NOMO-1 (cell line): ENCODE measurements at regions not wholly inside any gene's neighbourhood (a gene's known extent, or its start where the extent isn't known, plus 50 kb on each side); places are given as distances from the start of the nearest gene placed in this dataset.

Experiments used
- DNase-seq, 2 experiments: peaks; one replicate each; lab custom pipeline; 2025; ENCODE audit not compliant: unreplicated experiment in 2 of 2; lab: John Stamatoyannopoulos, UW

GRCh38 chr3:150222691-150223489 lies 185.2 kb upstream of the TSC22D2 start:
- peak; percentile 56 to 61 for DNase-seq

- no peak for DNase-seq
Measured at GRCh38 chr3:150221904-150222523, 186.1 kb upstream of the TSC22D2 start.

- DNase-seq: no peak
Measured at GRCh38 chr3:150220799-150221198, 187.3 kb upstream of the TSC22D2 start.

- peak; percentile 37 to 61 for DNase-seq
Measured at GRCh38 chr3:150220041-150220440, 188.1 kb upstream of the TSC22D2 start.

- DNase-seq: no peak
Measured at GRCh38 chr3:150218841-150219240, 189.3 kb upstream of the TSC22D2 start.

GRCh38 chr3:150218236-150218635 lies 189.9 kb upstream of the TSC22D2 start:
- DNase-seq: no peak

GRCh38 chr3:150217691-150218090 lies 190.4 kb upstream of the TSC22D2 start:
- no peak for DNase-seq

- DNase-seq: no peak
Measured at GRCh38 chr3:150216866-150217600, 191.1 kb upstream of the TSC22D2 start.

- DNase-seq: no peak
Measured at GRCh38 chr3:150216041-150216811, 191.9 kb upstream of the TSC22D2 start.

GRCh38 chr3:150215616-150216015 lies 192.5 kb upstream of the TSC22D2 start:
- no peak for DNase-seq

GRCh38 chr3:150213577-150213976 lies 194.5 kb upstream of the TSC22D2 start:
- no peak for DNase-seq

- no peak for DNase-seq
Measured at GRCh38 chr3:150210461-150211110, 197.5 kb upstream of the TSC22D2 start.

GRCh38 chr3:150203273-150203672 lies 204.8 kb upstream of the TSC22D2 start:
- no peak for DNase-seq

GRCh38 chr3:150202711-150203110 lies 205.4 kb upstream of the TSC22D2 start:
- DNase-seq: no peak

- DNase-seq: no peak
Measured at GRCh38 chr3:150194957-150195356, 213.1 kb upstream of the TSC22D2 start.

- DNase-seq: no peak
Measured at GRCh38 chr3:150194513-150194912, 213.6 kb upstream of the TSC22D2 start.

- DNase-seq: no peak
Measured at GRCh38 chr3:150184426-150185071, 213.9 kb upstream of the PFN2 start.

- peak; percentile 52 to 74 for DNase-seq
Measured at GRCh38 chr3:150183678-150184425, 213.2 kb upstream of the PFN2 start.

- DNase-seq: no peak
Measured at GRCh38 chr3:150180334-150180733, 209.6 kb upstream of the PFN2 start.
